GM12891 (cell line): ENCODE measurements at regions not wholly inside any gene's neighbourhood (a gene's known extent, or its start where the extent isn't known, plus 50 kb on each side); places are given as distances from the start of the nearest gene placed in this dataset.

Source experiments
- DNase-seq: peaks from one replicate; pipeline ENCODE4 v3.0.0; 2011; ENCODE audit warnings: low spot score; ENCODE audit not compliant: insufficient read length
- FAIRE-seq: peaks from 2 replicates; lab custom pipeline; 2011; peaks lifted over from hg19 to GRCh38; lab: Jason Lieb, UNC
- PAX5 ChIP-seq: IDR thresholded peaks from 2 replicates; pipeline ENCODE4 v1.6.1; 2011; ENCODE audit warnings: low read length, moderate library complexity, mild to moderate bottlenecking; ENCODE audit not compliant: insufficient read depth, severe bottlenecking
- POLR2A ChIP-seq: IDR thresholded peaks from 2 replicates; pipeline ENCODE4 v1.6.1; 2011; ENCODE audit warnings: low read depth, low read length, control low read depth
- POLR2AphosphoS5 ChIP-seq: IDR thresholded peaks from 2 replicates; pipeline ENCODE4 v1.6.1; 2011; ENCODE audit warnings: low read depth, low read length, control low read depth
- POU2F2 ChIP-seq: IDR thresholded peaks from 2 replicates; pipeline ENCODE4 v1.6.1; 2011; ENCODE audit warnings: low read depth, mild to moderate bottlenecking, control low read depth, low read length, moderate library complexity
- SPI1 ChIP-seq: IDR thresholded peaks from 2 replicates; pipeline ENCODE4 v1.6.1; 2011; ENCODE audit warnings: low read depth, low read length, control low read depth
- TAF1 ChIP-seq: IDR thresholded peaks from 2 replicates; pipeline ENCODE4 v1.6.1; 2011; ENCODE audit warnings: low read depth, low read length, control low read depth

GRCh38 chr2:134146620-134147019 is 107.3 kb upstream of the MGAT5 start:
- DNase-seq, result no peak
- TF ChIP-seq POLR2AphosphoS5, result no peak
- no peak for TF ChIP-seq PAX5
- no peak for TF ChIP-seq TAF1
- TF ChIP-seq SPI1, result no peak
- TF ChIP-seq POU2F2, result no peak
- TF ChIP-seq POLR2A, result no peak
- FAIRE-seq, result no peak

- FAIRE-seq (no peak), DNase-seq (no peak)
- no peak for TF ChIP-seq PAX5
- TF ChIP-seq TAF1, result no peak
- no peak for TF ChIP-seq POU2F2
- no peak for TF ChIP-seq POLR2A
- no peak for TF ChIP-seq SPI1
- TF ChIP-seq POLR2AphosphoS5, result no peak
These were observed 105.7 kb upstream of the MGAT5 start for GRCh38 chr2:134148172-134148571.

GRCh38 chr2:134148843-134149472 is 104.9 kb upstream of the MGAT5 start:
- TF ChIP-seq SPI1 (no peak), POLR2AphosphoS5 (no peak), PAX5 (no peak), TAF1 (no peak), POLR2A (no peak), POU2F2 (no peak)

GRCh38 chr2:134149904-134150303 is 104.0 kb upstream of the MGAT5 start:
- FAIRE-seq (no peak), DNase-seq (no peak)
- TF ChIP-seq POLR2A, result no peak
- no peak for TF ChIP-seq SPI1
- TF ChIP-seq TAF1, result no peak
- no peak for TF ChIP-seq PAX5
- TF ChIP-seq POLR2AphosphoS5, result no peak
- no peak for TF ChIP-seq POU2F2

More at GRCh38 chr2:134148843-134149472, 104.9 kb upstream of the MGAT5 start:
- DNase-seq (no peak), FAIRE-seq (no peak)

GRCh38 chr2:134150760-134151159 is 103.1 kb upstream of the MGAT5 start:
- TF ChIP-seq SPI1 (no peak), TAF1 (no peak), POLR2A (no peak), POLR2AphosphoS5 (no peak), POU2F2 (no peak), PAX5 (no peak)
- FAIRE-seq, result no peak

GRCh38 chr2:134152045-134153010 is 101.5 kb upstream of the MGAT5 start:
- DNase-seq (no peak), FAIRE-seq (no peak)
- TF ChIP-seq POU2F2 (no peak), POLR2A (no peak), PAX5 (no peak), SPI1 (no peak), TAF1 (no peak), POLR2AphosphoS5 (no peak)

More at GRCh38 chr2:134150760-134151159, 103.1 kb upstream of the MGAT5 start:
- no peak for DNase-seq

GRCh38 chr2:134153294-134153880 is 100.5 kb upstream of the MGAT5 start:
- peak; percentile 31 for FAIRE-seq
- no peak for TF ChIP-seq PAX5
- TF ChIP-seq POU2F2, result no peak
- no peak for TF ChIP-seq TAF1
- no peak for TF ChIP-seq POLR2A
- TF ChIP-seq SPI1, result no peak
- TF ChIP-seq POLR2AphosphoS5, result no peak

GRCh38 chr2:134154246-134154645 is 99.6 kb upstream of the MGAT5 start:
- TF ChIP-seq POLR2AphosphoS5 (peak; percentile 50; the same call in 1 of the 2 replicates), SPI1 (peak; percentile 71), TAF1 (no peak)
- DNase-seq (peak; percentile 37), FAIRE-seq (peak; percentile 86)

More at GRCh38 chr2:134153294-134153880, 100.5 kb upstream of the MGAT5 start:
- no peak for DNase-seq

- DNase-seq, result peak; percentile 50
- TF ChIP-seq POLR2AphosphoS5, result peak; percentile 25; the same call in 1 of the 2 replicates
- TF ChIP-seq POU2F2, result peak; percentile 74; the same call in 1 of the 2 replicates
- no peak for TF ChIP-seq POLR2A
- peak; percentile 89 for TF ChIP-seq SPI1
- FAIRE-seq, result peak; percentile 97
These were observed 98.7 kb upstream of the MGAT5 start for GRCh38 chr2:134155134-134155533.

- TF ChIP-seq POLR2A (no peak), TAF1 (no peak), SPI1 (no peak), POLR2AphosphoS5 (no peak), PAX5 (no peak), POU2F2 (no peak)
- FAIRE-seq, result no peak
- no peak for DNase-seq
These were observed 95.6 kb upstream of the MGAT5 start for GRCh38 chr2:134158295-134158694.
